GM19397 (cell line): ENCODE measurements at regions not wholly inside any gene's neighbourhood (a gene's known extent, or its start where the extent isn't known, plus 50 kb on each side); places are given as distances from the start of the nearest gene placed in this dataset.
A peak's percentile ranks its signal among the peaks of the same experiment; 100 is the strongest.

Experiments used
- ATAC-seq: cut with Tn5 transposase; IDR thresholded peaks from one replicate; pipeline ENCODE4 v1.9.1; 2021; ENCODE audit warnings: mild to moderate bottlenecking, moderate library complexity; ENCODE audit not compliant: unreplicated experiment

DNA sequence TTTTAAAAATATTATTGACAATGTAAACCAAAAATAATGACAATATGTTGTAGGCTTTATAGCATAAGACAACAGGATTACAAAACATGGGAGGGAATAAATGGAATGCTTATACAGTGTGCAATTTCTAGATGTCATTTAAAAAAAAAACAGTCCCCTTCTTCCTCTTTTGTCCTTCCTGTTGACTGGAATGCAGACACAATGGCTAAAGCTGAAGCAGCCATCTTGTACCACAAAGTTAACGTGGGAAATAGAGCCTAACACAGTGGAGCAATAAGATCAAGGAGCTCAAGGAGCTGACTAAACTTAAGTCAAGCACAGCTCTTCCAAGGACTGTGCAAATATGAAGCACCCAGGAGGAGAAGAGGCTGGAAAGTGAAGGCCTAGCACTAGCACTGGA lies 208.1 kb downstream of the ARHGAP12 start:
- no peak for ATAC-seq

DNA sequence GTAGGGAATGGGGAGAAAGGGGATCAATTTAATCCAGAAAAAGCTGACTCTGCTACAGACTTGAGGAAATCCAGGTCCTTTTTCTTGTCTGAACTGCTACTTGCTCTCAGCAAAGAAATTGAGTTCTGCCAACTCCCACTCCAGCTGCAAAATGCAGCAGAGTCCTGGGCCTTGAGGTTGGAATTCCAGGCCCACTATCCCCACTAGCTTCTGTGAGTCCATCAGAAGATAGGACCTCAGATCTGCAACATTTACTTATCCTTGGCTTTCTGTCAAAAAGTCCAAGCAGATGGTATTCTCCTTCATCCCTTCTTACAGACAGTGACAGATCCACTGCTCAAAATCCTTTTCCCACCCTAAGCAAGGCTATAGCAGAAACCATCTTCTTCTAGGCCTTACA lies 219.2 kb downstream of the ARHGAP12 start:
- no peak for ATAC-seq

DNA sequence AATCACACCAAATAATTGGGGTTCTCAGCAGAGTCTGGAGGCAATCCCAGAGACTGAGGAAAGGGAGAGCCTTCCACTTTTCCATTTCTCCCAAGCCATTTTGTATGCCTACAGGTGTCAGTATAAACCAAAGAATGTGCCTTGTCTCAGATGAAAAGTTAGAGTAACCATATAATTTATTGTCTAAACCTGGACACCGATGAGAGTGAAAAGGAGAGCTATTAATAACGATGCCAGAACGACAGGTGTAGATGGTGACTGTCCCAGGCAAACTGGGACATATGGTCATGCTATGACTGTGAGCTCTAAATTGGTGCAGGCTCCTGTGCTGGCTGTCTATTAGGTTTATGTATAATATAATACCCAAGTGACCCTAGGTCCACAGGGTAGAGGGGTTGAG lies 219.6 kb downstream of the ARHGAP12 start:
- ATAC-seq = no peak

DNA sequence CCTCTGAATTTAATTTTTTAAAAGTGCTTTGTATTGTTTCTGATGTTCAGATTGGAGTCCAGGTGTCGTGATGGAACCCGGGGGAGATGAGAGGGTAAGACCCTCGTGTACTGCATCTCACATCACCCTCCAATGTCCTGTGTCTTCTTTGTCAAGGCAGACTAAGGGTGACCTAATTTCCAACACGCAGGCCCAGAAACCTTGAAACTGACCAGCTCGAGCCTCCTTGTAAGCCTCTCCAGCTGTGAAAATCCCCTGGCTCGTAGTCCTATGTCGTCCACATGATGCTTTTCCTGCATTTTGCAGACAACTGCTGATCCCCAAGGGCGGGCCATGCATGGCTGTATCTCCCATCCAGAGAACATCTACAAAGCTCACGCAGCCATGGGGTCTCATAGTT lies 220.2 kb downstream of the ARHGAP12 start:
- ATAC-seq = no peak

DNA sequence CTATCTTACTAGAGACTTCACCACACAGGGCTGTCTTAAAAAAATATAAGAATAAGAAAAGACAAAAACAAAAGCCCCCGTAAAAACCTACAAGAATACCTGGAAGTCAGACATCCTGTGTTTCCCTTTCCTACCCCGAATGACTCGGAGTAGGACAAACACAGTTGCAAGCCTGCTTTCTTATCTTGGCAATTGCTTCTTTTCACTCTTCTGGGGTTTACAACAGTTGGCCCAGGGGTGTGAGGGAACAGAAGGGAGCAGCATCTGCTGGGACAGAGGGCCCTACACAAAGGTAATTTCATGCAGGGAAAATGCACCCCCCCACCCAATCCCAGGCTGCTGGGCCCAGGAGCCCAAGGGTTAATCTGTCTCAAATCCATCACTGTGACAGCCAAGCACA lies 220.6 kb downstream of the ARHGAP12 start:
- no peak for ATAC-seq

DNA sequence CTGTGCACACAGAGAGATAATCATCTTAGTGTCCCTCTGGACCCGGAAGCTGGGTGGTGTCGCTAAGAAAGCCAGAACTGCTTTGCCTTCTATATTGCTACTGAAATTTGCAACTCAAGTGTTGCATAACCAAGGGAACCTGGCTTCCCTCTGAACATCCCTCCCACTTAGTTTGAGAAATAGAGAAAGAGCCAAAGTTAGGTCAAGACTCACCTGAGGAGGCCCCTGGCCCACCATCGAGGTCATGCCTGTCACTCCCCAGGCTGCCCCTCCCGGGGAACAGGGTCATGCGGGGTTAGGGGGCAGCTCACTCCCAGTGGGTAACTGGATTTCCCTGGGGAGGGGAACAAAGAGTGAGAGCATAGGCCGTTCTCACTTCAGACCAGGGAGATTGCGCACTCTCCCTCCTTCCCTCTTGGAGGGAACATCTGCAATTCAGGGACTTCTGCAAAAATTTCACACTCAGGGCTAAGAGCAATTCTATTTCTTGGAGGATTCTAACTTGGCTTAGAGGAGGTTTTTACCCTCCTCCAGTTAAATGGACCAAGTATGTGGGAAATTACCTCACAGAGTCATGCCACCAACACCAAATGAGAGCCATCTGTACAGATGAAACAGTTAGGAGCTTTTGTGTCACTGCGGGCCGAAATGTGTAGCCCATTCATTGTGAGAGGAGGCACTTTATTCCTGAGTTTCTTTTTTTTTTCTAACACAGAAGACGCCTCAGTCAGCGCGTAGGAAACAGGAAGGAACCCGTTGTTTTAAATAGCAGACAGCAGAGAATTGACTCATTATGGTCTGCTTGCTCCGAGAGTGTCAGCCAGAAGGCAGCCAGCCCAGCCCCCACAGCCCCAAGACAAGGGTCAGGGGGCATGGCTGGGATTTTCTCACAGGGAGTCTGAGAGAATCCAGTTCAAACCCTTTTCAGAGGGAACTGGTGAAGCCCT lies 221.3 kb downstream of the ARHGAP12 start:
- ATAC-seq = peak; percentile 74

DNA sequence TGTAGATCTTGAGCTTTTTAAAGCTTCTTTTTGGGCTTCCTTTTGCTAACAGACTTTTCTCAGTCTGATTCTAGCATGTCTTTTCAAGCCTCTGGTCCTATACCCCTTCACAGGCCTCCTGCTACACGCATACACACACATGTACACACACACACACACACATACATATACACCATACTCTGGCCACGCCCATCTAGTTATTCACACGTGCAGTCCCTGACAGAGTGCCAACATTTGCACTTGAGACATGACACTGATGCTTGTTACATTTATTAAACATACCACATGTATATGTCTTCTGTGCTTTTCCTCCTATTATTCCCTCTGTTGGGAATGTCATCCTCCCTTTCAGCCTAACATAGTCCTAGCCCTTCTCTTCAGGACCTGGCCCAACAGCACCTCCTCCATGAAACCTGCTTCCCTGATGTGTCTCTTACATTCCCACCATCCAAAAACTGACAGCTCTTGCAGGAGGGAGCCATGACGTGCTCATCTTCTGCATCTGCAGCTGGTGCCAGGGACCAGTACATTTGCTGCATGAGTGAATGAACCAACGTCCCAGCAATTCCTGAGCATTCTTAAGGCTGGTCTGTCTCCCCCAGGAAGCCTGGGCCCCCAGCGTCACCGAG lies 222.1 kb downstream of the ARHGAP12 start:
- ATAC-seq = no peak

DNA sequence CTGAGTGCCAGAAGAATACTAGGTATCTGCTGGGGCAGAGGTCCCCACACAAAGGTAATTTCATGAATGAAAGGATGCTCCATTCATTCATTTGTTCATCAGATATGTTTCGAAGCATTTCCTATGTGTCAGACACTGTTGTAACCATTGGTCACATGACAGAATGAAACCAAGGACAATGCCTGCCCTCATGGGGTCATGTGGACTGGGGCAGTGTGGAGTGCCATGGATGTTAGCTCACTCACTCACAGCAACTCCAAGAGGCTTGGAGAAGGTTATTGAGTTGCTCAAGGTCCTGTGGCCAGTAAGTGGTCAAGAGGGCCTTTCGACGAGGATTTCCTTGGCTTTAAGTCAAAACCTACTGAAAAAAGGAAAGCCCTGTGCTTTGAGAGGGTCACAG lies 223.5 kb downstream of the ARHGAP12 start:
- no peak for ATAC-seq

DNA sequence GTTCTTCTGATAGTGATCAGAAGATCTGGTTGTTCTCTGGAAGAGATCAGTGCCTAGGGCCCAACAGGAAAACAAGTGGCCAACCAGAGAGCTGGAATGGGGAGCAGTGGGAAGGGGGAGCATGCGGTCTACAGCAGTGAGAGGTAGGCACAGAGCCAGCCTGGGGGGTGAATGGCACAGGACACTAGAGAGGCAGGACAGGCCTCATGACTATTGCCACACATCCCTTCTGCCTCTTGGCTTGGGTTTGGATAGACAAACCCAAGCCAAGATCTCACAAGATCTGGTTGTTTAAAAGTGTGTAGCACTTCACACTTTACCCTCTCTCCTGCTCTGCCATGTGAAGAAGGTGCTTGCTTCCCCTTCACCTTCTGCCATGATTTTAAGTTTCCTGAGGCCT lies 224.4 kb downstream of the ARHGAP12 start:
- no peak for ATAC-seq

DNA sequence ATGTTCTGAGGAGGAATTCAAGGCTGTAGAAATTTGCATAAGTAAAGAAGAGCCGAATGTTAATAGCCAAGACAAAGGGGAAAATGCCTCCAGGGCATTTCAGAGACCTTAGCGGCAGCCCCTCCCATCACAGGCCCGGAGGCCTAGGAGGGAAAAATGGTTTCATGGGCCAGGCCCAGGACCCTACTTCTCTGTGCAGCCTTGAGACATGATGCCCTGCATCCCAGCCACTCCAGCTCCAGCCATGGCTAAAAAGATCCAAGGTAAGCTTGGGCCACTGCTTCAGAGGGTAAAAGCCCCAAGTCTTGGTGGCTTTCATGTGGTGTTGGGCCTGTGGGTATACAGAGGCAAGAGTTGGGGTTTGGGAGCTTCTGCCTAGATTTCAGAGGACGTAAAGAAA lies 225.7 kb downstream of the ARHGAP12 start:
- no peak for ATAC-seq

DNA sequence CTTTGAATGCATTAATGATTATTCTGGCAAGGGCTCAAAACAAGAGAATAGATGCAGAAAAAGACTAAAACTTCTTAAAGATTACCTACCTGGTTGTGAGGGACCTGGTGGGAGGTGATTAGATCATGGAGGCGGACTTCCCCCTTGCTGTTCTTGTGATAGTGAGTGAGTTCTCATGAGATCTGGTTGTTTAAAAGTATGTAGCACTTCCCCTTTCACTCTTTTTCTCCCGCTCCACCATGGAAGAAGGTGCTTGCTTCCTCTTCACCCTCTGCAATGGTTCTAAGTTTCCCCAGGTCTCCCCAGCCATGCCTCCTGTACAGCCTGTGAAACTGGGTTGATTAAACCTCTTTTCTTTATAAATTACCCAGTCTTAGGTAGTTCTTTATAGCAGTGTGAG lies 226.6 kb downstream of the ARHGAP12 start:
- ATAC-seq = no peak

DNA sequence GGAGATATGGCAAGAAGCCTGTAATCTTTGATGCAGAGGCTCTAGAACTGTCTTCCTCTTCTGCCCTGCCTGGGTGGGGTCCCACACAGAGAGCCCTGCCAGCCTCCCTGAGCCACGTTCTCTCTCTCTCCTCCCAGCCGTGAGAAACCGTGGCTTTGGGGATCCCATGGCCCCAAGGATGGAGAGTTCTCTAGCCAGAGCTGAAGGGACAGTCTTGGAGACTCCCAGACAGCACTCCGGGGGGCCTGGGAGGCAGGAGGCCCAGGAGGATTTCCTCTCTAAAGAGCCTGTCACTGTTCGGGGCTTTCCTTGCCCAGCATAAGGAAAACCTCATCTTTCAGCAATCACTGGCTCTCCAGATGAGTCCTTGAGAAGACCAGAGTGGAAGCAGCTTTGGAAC lies 227.1 kb downstream of the ARHGAP12 start:
- no peak for ATAC-seq

DNA sequence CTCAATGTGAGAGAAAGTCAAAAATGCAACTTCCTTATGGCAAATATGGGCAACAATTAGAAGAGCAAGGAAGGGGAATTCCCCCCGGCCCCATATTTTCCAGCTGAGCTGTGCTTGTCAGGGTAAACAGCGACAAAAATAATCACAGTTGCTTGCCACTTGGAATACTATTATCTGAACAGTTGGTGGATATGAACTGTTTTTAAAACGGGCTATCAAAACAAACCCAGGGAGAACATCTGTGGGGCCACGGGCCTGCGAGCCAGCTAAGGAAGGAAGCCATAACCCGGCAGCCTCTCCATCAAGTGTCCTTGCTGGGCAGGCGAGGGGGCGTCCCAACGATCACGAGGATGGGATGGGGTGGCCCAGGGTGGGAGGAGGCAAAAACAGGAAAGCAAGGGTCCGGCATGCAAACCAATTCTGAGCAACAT lies 228.4 kb downstream of the ARHGAP12 start:
- no peak for ATAC-seq

DNA sequence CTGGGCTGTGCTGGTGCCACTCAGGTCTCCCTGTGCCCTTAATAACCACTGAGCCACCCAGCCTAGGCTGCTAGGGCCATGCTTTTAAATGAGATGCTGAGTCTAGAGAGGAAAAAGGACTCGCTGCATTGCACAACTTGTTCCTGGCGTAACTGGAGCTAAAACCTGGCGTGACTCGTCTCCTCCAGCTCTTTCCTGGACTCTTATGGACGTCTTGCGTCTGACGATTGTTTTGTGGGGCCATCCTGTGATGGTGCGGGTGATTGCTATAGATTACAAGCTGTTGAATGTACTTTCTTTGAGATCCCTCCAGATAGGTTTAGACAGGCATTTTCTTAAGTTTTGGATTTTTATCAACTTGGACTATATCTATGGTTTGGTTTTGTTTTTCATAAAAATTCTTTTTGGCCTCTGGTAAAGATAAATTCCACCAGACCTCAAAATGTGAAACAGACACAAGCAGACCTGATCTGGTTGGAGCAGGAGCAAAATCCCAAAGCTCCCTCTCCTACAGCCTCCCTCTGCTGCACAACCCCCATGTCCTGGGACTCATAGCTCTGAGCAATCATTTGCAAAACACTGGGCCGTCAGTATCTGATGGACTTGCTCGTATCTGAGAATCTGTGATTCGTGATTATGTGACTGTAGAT lies 230.3 kb downstream of the ARHGAP12 start:
- ATAC-seq = no peak

DNA sequence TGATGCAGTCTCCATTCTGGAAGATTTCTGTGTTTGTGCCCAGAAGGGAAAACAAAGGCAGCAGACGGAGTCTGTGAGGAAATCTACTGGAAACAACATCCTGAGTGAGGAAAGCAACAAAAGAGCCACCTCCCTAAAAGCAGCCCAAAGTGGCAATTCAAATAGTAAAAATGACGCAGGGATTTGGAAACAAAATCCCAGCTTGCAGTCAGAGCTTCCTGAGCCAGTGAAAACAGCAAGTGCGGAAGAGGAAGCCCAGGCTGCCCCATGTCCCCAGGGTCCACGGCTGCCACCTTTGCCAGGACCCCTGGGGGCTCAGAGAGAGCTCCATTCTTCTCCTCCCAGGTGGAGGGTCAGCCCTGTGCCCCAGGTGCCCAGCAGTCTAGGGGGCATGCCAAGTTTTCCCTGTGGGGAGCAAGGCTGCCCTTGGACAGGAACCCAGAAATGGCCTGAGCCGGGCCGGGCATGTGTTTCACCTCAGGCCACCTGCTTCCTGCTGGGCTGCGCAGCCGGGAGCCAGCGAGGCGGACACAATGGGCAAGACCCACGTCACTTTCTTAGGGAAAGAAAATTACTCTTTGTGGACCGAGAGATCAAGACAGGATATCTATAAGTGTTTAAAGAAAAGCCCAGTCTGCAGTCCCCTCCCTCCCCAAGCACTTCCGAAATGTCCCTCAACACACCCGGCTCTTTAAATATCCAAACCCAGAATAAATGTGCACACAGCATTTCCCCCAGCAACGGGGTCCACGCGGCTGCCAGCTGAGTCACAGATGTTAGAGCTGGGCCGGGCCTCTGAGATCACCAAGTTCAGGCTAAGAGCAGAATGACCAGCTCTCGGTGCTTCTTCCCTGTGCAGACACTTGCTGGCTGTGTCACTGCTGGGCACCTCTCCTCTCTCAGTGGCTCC lies 231.1 kb downstream of the ARHGAP12 start:
- ATAC-seq = no peak

DNA sequence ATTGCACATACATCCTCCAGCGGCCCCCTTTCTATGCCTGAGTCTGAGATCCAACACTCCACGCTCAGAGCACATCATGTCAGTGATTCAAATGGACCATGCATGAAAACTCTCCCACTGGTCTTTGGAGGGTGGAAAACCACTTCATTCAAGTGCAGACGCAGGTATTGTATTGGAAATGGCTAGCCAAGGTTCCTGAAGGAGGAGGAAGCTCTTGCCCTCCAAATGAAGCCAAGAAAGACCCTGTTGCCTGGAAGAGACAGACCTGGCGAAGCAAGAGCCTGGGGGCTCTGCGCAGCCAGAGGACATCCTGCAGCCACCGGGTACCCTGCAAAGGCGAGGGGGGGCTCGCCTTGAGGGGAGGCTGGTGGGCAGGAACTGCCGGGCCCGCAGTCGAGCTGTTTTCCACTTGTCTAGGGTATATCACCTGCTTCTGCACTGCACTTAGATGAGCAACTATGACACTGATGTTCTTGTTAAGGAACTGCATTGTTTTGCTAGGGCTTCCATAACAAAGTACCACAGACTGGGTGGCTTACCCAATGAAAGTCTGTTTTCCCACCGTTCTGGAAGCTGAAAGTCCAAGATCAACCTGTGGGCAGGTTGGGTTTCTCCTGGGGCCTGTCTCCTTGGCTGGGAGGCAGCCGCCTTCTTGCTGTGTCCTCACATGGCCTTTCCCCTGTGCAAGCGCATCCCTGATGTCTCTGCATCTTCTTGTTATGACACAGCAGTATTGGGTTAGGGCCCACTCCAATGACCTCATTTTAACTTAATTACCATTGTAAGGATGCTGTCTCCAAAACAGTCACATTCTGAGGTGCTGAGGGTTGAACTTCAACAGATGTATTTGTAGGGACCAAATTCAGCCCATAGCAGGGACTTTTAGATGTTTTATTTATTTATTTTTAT lies 233.4 kb downstream of the ARHGAP12 start:
- no peak for ATAC-seq

DNA sequence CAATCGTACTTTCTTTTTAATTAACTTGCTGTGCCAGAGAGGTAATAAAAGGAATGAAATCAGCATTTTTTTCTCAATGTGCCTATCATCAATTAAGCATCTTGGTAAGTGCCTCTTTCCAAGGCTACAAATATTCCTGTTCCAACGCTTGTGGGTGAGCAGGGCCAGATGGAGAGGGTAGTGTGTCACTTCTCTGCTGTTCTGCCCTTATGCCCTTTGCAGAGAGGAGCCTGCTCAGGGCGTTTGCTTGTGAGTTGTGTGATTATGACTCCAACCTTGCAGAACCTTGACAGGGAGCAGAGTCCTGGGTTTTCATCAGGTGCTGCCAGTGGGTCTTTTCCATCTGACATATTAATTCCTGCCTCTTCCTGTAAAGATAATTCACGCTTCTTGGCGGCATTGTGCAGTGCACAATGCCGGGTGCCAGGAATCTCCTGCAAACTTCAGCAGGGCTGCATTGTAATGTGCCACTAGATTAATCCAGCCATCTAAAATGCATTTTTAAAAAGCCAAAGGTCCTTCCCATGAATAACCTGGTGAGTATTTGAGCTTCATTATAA lies 234.4 kb downstream of the ARHGAP12 start:
- ATAC-seq = no peak

DNA sequence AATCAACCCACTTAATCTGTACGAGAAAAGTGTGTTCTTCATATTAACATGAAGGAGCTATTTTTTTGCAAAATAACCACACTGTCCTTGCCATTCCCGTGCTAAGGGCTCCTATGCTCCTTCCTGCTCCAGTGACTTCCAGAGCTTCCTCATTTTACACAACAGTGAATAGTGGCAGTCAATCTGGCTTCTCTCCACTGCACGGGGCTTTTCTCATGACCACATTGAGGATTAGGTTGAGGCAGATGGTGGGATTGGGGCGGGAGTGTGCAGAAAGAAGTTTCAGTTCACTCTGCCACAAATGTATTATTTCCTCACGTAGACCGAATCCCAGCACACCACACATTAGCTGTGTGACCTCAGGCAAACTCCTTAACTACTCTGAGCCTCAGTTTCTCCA lies 235.1 kb downstream of the ARHGAP12 start:
- ATAC-seq = no peak

DNA sequence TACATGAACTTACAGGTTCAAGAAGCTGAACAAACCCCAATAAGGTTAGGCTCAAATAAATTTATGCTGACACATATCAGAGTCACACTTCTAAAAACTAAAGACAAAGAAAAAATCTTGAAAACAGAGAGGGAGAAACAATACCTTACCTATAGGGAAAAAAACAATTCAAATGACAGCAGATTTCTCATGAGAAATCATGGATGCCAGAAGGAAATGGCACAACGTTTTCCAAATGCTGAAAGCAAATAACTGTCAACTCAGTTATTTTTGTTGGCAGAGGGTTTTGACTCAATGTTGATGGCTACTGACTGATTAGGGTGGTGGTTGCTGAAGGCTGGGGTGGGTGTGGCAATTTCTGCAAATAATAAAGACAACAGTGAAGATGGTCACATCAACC lies 239.4 kb downstream of the ARHGAP12 start:
- ATAC-seq = no peak
